GM19328 (cell line): ENCODE measurements at regions not wholly inside any gene's neighbourhood (a gene's known extent, or its start where the extent isn't known, plus 50 kb on each side); places are given as distances from the start of the nearest gene placed in this dataset.

Experiments used
- ATAC-seq: cut with Tn5 transposase; IDR thresholded peaks from one replicate; pipeline ENCODE4 v1.9.1; 2021; ENCODE audit warnings: mild to moderate bottlenecking, moderate library complexity; ENCODE audit not compliant: unreplicated experiment

- ATAC-seq = no peak
These were observed 156.0 kb downstream of the KATNAL1 start for GRCh38 chr13:30151388-30151787.

GRCh38 chr13:30149248-30149647 lies 158.1 kb downstream of the KATNAL1 start:
- no peak for ATAC-seq

GRCh38 chr13:30148786-30149185 lies 158.6 kb downstream of the KATNAL1 start:
- ATAC-seq = no peak

GRCh38 chr13:30148171-30148754 lies 159.1 kb downstream of the KATNAL1 start:
- ATAC-seq = no peak

GRCh38 chr13:30147421-30147820 lies 159.9 kb downstream of the KATNAL1 start:
- no peak for ATAC-seq

GRCh38 chr13:30147015-30147414 lies 160.3 kb downstream of the KATNAL1 start:
- ATAC-seq = no peak

- ATAC-seq = peak; percentile 43
These were observed 161.5 kb downstream of the KATNAL1 start for GRCh38 chr13:30145709-30146367.

- no peak for ATAC-seq
These were observed 163.5 kb downstream of the KATNAL1 start for GRCh38 chr13:30143666-30144400.

- no peak for ATAC-seq
These were observed 164.7 kb downstream of the KATNAL1 start for GRCh38 chr13:30142486-30143211.

- no peak for ATAC-seq
These were observed 165.4 kb downstream of the KATNAL1 start for GRCh38 chr13:30141775-30142485.

GRCh38 chr13:30140973-30141372 lies 166.4 kb downstream of the KATNAL1 start:
- ATAC-seq = no peak

GRCh38 chr13:30138511-30138910 lies 168.8 kb downstream of the KATNAL1 start:
- ATAC-seq = no peak

- no peak for ATAC-seq
These were observed 171.5 kb downstream of the KATNAL1 start for GRCh38 chr13:30135868-30136267.

GRCh38 chr13:30135351-30135750 lies 172.0 kb downstream of the KATNAL1 start:
- ATAC-seq = no peak

GRCh38 chr13:30134578-30134977 lies 172.8 kb downstream of the KATNAL1 start:
- ATAC-seq = no peak

GRCh38 chr13:30133996-30134395 lies 173.4 kb downstream of the KATNAL1 start:
- no peak for ATAC-seq

- ATAC-seq = no peak
These were observed 173.8 kb downstream of the KATNAL1 start for GRCh38 chr13:30133554-30133912.

- peak; percentile 81 for ATAC-seq
These were observed 174.5 kb downstream of the KATNAL1 start for GRCh38 chr13:30132623-30133553.

GRCh38 chr13:30129411-30129810 lies 177.9 kb downstream of the KATNAL1 start:
- no peak for ATAC-seq

- ATAC-seq = no peak
These were observed 178.8 kb downstream of the KATNAL1 start for GRCh38 chr13:30128591-30128990.
